T-helper 22 cell (primary cell): ENCODE measurements at regions not wholly inside any gene's neighbourhood (a gene's known extent, or its start where the extent isn't known, plus 50 kb on each side); places are given as distances from the start of the nearest gene placed in this dataset.

Source experiments
- DNase-seq: peaks from one replicate; pipeline ENCODE4 v3.0.0-alpha.2; 2020; ENCODE audit warnings: low read depth

DNA sequence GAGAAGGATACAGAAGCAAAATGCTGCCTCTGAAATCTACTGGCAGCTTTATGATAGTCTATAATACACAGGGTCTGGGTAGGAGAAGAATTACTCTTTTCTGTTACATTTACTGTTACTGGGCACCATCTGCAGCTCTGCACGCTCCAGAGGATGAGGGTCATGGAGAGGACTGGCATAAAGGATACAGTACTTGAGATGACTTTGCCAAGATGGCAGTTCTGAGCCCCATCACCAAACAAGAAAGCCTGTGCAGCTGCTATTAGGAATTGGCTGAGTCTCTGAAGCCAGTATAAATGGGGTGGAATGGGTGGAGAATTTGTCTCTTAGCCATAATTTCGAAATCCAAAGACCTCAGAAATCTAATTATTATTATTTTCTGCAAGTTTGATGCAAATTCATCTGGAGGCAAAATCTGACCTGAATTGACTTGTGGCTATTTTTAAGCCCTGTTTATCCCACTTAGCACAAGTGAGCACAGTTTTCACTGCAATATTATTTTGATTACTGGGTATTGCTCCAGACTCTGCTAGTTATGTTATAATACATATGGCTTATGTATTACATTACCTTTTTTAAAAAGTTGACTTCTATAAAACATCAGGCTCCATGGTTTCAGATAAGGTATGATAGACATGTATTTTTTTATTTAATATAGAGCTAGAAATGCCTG lies 579.5 kb downstream of the MBD2 start:
- no peak for DNase-seq

DNA sequence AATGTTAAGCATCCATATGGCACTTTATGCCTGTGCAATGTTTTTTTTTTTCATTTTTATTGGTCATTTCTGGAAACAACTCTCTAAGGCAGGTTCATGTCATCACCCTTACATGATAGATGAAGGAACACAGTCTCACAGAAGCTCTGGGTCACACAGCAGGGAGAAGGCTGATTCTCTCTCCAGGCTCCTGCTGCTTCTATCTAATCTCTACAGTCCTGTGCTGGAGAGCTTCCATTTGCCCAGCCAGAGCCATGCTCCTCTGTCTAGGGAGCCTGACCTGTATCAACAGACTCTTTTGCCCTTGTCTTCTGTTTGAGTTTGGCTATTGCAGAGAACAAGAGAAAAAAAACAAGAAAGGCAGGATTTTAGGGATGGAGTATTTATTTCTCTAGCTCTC lies 584.8 kb downstream of the MBD2 start:
- DNase-seq: no peak

DNA sequence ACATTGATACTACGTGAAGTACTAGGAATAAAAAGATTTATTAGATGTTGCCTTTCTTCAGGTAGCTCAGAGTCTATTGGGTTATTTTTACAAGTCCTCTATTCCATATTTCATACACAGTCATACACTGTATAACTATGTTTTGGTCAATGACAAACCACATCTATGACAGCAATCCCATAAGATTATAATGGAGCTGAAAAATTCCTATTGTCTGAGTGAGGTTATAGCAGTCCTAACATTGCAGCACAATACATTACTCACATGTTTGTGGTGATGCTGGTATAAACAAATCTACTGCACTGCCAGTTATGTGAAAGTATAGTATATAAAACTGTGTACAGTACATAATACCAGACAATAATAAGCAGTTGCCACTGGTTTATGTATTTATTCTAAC lies 595.1 kb downstream of the MBD2 start:
- no peak for DNase-seq

DNA sequence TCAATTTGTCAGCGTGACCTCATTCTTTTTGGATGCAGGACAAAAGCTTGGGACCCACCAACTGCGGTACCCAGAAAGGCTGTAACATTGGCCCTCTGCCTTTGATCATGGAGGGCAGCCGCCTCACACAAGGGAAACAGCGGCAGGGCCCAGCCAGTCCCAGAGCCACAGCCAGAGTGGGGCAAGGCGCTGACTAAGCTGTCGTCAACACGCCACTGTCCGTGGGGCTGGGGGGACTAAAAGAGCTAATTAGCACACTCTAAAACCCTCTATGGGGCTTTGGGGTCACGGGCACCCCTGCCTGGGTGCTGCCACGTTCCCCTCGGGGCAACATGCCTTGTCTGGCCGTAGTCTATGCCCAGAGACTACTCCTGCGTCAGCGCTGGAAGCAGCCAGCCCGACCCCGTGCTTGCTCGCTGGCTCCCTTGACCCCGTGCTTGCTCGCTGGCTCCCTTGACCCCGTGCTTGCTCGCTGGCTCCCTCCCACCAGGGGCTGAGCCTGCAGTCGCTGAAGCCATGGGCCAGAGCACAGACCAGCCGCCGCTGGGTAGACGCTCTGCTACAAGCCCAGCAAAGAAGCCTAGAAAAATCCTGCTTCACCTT lies 598.4 kb downstream of the MBD2 start:
- DNase-seq: no peak

DNA sequence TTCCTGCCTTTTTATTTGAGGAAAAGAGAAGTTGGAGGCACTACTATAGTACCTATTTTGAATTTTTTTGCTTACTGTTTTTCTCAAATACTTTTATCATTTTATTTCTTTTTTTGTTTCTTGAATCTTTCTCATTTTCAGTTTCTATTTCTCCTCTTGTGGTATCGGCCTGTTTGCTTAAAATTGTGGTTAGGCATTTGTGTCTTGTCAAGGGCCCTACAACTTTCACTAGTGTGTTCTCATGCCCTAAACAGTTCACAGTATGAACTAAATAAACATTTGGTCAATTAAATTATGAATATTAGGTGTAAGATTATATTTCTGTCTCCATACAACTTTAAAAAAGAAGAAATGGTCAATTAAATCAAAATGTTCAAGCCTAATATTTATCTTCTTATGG lies 613.5 kb downstream of the MBD2 start:
- no peak for DNase-seq

DNA sequence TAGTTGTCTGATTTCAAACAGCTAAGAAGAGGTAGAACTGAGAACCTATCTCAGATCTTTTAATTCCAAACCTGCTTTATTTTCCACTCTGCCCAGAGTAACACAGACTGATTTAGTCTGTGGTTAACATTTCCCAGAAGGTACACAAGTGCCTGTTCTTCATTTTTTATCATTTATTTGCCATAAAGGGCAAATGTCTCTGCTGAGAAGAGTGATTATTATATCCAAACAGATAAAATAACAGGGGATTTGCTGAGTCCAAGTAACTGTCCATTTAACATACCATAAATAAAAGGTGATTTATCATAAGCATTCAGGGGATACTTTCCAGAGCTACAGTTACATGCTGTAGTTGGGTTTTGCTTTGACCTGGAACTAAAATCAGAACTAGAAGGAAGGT lies 617.7 kb downstream of the MBD2 start:
- no peak for DNase-seq

DNA sequence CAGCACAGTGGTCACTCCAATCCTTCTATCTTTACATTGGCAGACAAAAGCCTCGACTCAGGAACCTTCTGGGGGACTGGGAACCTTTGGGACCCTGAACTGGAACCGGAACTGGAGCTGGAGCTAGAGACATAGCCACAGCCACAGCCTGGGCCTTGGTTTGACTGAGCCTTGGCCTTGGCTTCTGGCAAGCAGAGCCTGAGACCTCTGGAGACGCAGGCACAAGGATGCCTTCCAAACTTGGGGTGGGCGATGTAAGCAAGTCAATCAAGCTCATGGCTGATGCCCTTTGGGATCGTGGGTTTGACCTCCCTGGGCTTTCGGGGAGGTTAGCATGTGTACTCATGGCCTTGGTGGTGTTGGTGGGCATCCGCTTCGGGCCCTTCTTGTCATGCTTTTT lies 619.3 kb downstream of the MBD2 start:
- DNase-seq: no peak

DNA sequence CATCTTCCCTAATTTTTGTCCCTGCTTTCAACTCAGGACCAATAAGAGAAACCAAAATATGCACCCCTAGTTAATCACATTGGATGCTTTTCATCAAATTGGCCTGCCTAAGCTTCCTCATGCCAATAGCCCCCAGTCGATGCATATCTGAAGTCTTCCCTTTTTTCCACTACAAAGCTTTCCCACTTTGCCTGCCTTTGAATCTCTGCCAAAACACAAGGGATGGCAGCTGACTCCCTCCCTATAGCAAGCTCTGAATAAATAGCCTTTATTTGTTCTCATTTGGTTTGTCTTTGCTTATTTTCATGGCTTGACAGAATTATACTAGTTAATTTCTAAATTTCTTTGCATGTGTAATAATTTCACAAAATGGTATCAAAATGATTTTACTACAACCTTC lies 621.2 kb downstream of the MBD2 start:
- DNase-seq: no peak

DNA sequence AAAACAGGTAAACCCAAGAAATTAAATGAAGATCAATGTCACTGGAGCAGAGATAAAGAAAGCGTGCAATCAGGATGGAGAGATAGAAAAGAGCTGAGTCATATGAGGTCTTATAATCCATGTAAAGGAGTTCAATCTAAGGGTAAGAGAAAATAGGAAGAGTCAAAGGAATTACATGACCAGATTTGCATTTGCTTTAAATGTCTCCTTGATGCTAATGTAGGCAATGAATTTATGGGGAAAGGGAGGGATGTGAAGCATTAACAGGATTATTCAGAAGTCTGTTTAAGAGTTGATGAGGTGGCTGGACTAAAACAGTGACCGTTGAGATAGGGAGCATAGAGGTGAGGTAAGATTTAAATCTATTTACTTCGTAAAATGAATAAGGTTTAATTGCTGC lies 623.1 kb downstream of the MBD2 start:
- no peak for DNase-seq

DNA sequence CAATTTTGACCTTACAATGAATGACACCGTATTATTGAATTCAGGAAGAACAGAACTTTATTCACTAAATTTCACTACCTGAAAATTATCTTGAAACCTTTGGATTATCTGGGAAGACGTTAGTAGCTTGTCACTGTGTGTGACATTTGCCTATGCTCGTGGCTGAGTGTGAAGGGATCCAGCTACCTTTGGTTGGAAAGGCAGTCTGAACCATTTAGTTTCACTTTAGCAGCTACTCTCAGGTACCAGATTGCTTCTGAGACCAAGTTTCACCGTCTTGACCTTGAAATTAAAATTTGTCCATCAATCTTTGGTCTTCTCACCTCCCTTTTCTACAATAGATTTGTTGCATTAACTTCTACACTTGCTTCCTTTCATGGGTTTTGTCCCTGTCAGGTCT lies 637.5 kb downstream of the MBD2 start:
- DNase-seq: no peak
